ENCODE measurements at regions not wholly inside any gene's neighbourhood (a gene's known extent, or its start where the extent isn't known, plus 50 kb on each side); places are given as distances from the start of the nearest gene placed in this dataset.

- DNase-seq: no peak
Measured at GRCh38 chr9:79287708-79288290, 284.0 kb upstream of the TLE4 start.

- DNase-seq: no peak
Measured at GRCh38 chr9:79289856-79290255, 281.9 kb upstream of the TLE4 start.

- no peak for DNase-seq
Measured at GRCh38 chr9:79292731-79293280, 279.0 kb upstream of the TLE4 start.

- DNase-seq: no peak
Measured at GRCh38 chr9:79300068-79300467, 271.7 kb upstream of the TLE4 start.

GRCh38 chr9:79301085-79301484, 270.7 kb upstream of the TLE4 start:
- no peak for DNase-seq

GRCh38 chr9:79301551-79302391, 270.0 kb upstream of the TLE4 start:
- no peak for DNase-seq

- DNase-seq: no peak
Measured at GRCh38 chr9:79302569-79302968, 269.2 kb upstream of the TLE4 start.

GRCh38 chr9:79308012-79308411, 263.8 kb upstream of the TLE4 start:
- no peak for DNase-seq

GRCh38 chr9:79312686-79313421, 258.9 kb upstream of the TLE4 start:
- DNase-seq: no peak

GRCh38 chr9:79325501-79325900, 246.3 kb upstream of the TLE4 start:
- no peak for DNase-seq

GRCh38 chr9:79329861-79330260, 241.9 kb upstream of the TLE4 start:
- DNase-seq: no peak

- no peak for DNase-seq
Measured at GRCh38 chr9:79334001-79334400, 237.8 kb upstream of the TLE4 start.

GRCh38 chr9:79334711-79335110, 237.1 kb upstream of the TLE4 start:
- DNase-seq: no peak

- no peak for DNase-seq
Measured at GRCh38 chr9:79335987-79336386, 235.8 kb upstream of the TLE4 start.

GRCh38 chr9:79341561-79341960, 230.2 kb upstream of the TLE4 start:
- no peak for DNase-seq

- DNase-seq: no peak
Measured at GRCh38 chr9:79346350-79347020, 225.3 kb upstream of the TLE4 start.

- no peak for DNase-seq
Measured at GRCh38 chr9:79352322-79352721, 219.4 kb upstream of the TLE4 start.

GRCh38 chr9:79353856-79354520, 217.8 kb upstream of the TLE4 start:
- no peak for DNase-seq

GRCh38 chr9:79357194-79357593, 214.6 kb upstream of the TLE4 start:
- DNase-seq: no peak

- DNase-seq: no peak
Measured at GRCh38 chr9:79357616-79358015, 214.1 kb upstream of the TLE4 start.

GRCh38 chr9:79360387-79361347, 211.1 kb upstream of the TLE4 start:
- DNase-seq: no peak

All from GDM1 (cell line).